ENCODE measurements at regions not wholly inside any gene's neighbourhood (a gene's known extent, or its start where the extent isn't known, plus 50 kb on each side); places are given as distances from the start of the nearest gene placed in this dataset.

- TF ChIP-seq POLR2A (IDR thresholded peaks at IDR 0.05) = no peak
- TF ChIP-seq CTCF (IDR thresholded peaks at IDR 0.05) = no peak
- TF ChIP-seq POLR2AphosphoS5 (IDR thresholded peaks at IDR 0.05; ENCODE audit: insufficient read depth in 1 of 2, low read depth in 1 of 2) = no peak
These were observed 483.4 kb downstream of the LRFN5 start for GRCh38 chr14:42090122-42090521.

GRCh38 chr14:42079911-42080310 is 473.2 kb downstream of the LRFN5 start:
- H3K36me3 ChIP-seq = no peaks in the 10 kb centered on the region
- no peak overlapping the region for H3K27ac ChIP-seq
- H3K9me3 ChIP-seq = no peaks in the 10 kb centered on the region
- no peaks in the 10 kb centered on the region for H3K27me3 ChIP-seq
- no peak for TF ChIP-seq POLR2AphosphoS5 (IDR thresholded peaks at IDR 0.05; ENCODE audit: insufficient read depth in 1 of 2, low read depth in 1 of 2)
- no peak for DNase-seq (ENCODE audit: extremely low spot score in 2 of 2)
- no peak overlapping the region for H3K4me3 ChIP-seq
- intact Hi-C loops (cut with DNase I) = no loop called here
- H3K4me1 ChIP-seq = no peaks in the 10 kb centered on the region

More at GRCh38 chr14:42090122-42090521, 483.4 kb downstream of the LRFN5 start:
- no peak overlapping the region for H3K27ac ChIP-seq
- H3K36me3 ChIP-seq = no peaks in the 10 kb centered on the region
- H3K9me3 ChIP-seq = no peaks in the 10 kb centered on the region
- intact Hi-C loops (cut with DNase I) = no loop called here
- no peak overlapping the region for H3K4me3 ChIP-seq
- H3K27me3 ChIP-seq = no peaks in the 10 kb centered on the region
- no peak for DNase-seq (ENCODE audit: extremely low spot score in 2 of 2)
- H3K4me1 ChIP-seq = no peaks in the 10 kb centered on the region

GRCh38 chr14:42078345-42078744 is 471.7 kb downstream of the LRFN5 start:
- H3K27me3 ChIP-seq = no peaks in the 10 kb centered on the region
- H3K4me3 ChIP-seq = no peak overlapping the region
- intact Hi-C loops (cut with DNase I) = no loop called here
- TF ChIP-seq CTCF (IDR thresholded peaks at IDR 0.05) = no peak
- no peak for TF ChIP-seq POLR2A (IDR thresholded peaks at IDR 0.05)
- no peak for TF ChIP-seq POLR2AphosphoS5 (IDR thresholded peaks at IDR 0.05; ENCODE audit: insufficient read depth in 1 of 2, low read depth in 1 of 2)
- no peaks in the 10 kb centered on the region for H3K9me3 ChIP-seq
- no peak for DNase-seq (ENCODE audit: extremely low spot score in 2 of 2)
- no peak overlapping the region for H3K27ac ChIP-seq
- H3K36me3 ChIP-seq = no peaks in the 10 kb centered on the region
- no peaks in the 10 kb centered on the region for H3K4me1 ChIP-seq

- H3K27me3 ChIP-seq = no peaks in the 10 kb centered on the region
- no peak overlapping the region for H3K4me3 ChIP-seq
- H3K27ac ChIP-seq = no peak overlapping the region
- no peaks in the 10 kb centered on the region for H3K9me3 ChIP-seq
- DNase-seq (ENCODE audit: extremely low spot score in 2 of 2) = no peak
- TF ChIP-seq POLR2AphosphoS5 (IDR thresholded peaks at IDR 0.05; ENCODE audit: insufficient read depth in 1 of 2, low read depth in 1 of 2) = no peak
- TF ChIP-seq CTCF (IDR thresholded peaks at IDR 0.05) = no peak
- no peak for TF ChIP-seq POLR2A (IDR thresholded peaks at IDR 0.05)
- intact Hi-C loops (cut with DNase I) = no loop called here
- H3K4me1 ChIP-seq = no peaks in the 10 kb centered on the region
- no peaks in the 10 kb centered on the region for H3K36me3 ChIP-seq
These were observed 463.4 kb downstream of the LRFN5 start for GRCh38 chr14:42070031-42070430.

- Histone ChIP-seq H3K9me3 (no peaks in the 10 kb centered on the region), H3K4me3 (no peak overlapping the region), H3K36me3 (no peaks in the 10 kb centered on the region), H3K27ac (no peak overlapping the region), H3K4me1 (no peaks in the 10 kb centered on the region), H3K27me3 (no peaks in the 10 kb centered on the region)
- TF ChIP-seq CTCF (IDR thresholded peaks at IDR 0.05) = no peak
- no peak for DNase-seq (ENCODE audit: extremely low spot score in 2 of 2)
- intact Hi-C loops (cut with DNase I) = no loop called here
These were observed 450.4 kb downstream of the LRFN5 start for GRCh38 chr14:42057111-42057510.
